ENCODE measurements at regions not wholly inside any gene's neighbourhood (a gene's known extent, or its start where the extent isn't known, plus 50 kb on each side); places are given as distances from the start of the nearest gene placed in this dataset.
"Not testable (repeated sequence)": the region's sequence is repeated elsewhere in the genome, so short reads cannot be mapped to it uniquely, and the experiment has no call there.

DNA sequence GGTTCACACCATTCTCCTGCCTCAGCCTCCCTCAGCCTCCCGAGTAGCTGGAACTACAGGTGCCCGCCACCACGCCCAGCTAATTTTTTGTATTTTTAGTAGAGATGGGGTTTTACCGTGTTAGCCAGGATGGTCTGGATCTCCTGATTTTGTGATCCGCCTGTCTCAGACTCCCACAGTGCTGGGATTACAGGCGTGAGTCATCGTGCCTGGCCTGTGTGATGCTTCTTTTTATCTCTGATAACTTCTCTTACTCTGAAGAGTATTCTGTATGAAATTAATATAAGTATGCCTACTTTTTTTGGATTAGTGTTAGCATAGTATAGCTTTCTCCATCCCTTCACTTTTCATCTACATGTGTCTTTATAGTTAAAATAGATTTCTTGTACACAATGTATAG lies 180.8 kb upstream of the GALNT15 start:
- ATAC-seq, result not testable (repeated sequence)

DNA sequence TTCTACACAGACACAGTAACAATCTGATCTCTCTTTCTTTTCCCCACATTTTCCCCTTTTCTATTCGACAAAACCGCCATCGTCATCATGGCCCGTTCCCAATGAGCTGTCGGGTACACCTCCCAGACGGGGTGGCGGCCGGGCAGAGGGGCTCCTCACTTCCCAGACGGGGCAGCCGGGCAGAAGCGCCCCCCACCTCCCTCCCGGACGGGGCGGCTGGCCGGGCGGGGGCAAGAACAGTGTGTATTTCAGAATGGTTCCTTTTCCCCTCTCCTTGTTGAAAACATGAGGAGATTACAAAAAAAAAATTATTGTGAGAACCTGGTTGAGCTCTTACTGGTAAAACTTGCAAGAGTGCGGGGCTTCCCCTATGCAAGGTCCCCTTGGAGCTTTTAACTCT lies 178.0 kb upstream of the GALNT15 start:
- not testable (repeated sequence) for ATAC-seq

DNA sequence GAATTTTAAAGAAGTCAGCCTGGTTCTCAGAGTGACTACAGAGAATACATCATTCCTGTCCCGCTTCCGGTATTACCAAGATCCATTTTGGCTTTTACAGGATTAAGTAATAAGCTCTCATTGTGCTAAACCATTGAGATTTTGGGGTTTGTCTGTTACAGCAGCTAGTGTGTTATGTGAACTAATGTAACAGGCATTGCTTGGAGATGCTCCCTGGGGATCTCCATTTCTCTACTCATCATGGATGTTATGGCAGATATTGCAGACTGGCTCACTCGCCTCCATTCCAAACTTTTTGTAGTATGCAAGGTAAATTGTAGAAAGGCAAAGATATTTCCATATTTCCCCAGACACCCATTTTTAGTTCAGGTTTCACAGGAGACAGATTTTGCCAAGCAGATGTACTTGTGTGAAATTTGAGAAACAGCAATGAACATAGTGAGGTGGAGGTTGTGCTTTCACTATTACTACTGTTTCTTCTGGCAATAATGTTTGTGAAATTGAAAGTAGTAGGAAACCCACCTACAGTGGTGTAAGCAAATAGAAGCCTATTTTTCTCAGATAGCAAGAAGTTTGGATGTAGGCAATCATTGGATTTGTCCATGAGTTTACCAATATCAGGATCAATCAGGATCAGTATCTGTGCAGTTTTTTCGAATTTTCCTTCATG lies 177.1 kb upstream of the GALNT15 start:
- ATAC-seq, result no peak

DNA sequence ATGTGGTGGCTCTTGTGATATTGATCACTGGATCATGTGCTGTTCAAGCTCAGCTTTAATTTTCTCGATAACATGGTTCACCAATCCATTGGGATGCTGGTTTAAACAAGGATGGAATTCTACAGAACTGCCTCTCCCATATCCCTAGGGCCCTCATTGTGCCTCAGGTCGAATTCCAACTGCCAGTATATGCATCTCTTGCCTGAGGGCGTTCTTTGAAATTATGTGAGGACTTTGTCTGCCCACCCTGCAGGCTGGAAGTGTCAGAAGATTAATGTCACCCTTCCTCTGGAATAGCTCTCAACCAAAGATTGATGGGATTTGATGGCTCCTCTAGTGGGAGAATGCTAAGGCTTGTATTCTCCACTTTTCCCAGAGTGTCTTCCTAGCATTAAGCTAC lies 175.6 kb upstream of the GALNT15 start:
- no peak for ATAC-seq

DNA sequence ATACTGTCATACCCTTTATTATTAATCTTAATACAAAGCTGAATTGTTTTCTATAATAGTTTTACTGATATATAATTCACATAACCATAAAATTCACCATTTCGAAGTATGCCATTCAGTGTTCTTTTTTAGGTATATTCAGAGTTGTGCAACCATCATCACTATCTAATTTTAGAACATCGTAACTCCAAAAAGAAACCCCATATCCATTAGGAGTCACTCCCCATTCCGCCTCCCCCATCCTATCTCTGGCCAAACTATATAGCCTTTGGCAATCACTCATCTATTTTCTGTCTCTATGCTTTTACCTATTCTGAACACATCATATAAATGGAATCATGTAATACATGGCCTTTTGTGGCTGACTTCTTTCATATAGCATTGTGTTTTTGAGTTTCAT lies 169.7 kb upstream of the GALNT15 start:
- ATAC-seq, result no peak

DNA sequence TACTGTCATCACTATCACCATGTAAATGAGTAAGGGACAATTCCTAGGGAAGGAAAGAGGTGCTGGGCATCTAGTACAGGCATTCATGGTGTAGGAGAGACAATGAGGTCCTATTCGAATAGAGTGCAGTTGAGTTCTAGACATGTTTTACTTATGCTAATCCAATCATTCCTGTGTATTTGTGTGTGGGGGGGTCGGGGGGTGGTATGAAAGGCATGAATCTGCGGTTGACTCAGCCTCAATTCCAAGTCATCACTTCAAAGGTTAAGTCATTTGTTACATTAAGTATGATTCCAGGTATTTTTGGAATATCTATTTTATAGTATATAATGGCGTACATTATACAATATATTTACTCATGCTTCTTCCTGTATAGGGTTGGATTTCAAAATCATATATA lies 163.1 kb upstream of the GALNT15 start:
- ATAC-seq, result no peak

DNA sequence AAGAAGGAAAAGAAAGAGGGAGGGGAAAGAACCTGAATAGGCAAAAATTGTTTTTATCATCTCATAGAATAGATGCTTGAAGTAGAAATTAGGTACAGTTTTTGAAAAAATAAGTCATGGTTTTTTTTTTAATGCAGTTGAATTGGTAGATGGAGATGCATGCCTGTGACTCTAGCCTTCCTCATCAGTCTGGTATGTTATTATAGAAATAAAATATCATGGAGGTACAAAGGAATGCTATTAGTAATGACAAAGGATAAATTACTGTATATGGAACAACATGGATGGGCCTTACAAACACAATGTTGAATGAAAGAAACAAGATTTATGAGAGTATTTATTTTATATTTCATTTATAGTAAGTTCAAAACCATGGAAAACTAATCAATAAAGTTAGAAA lies 162.4 kb upstream of the GALNT15 start:
- no peak for ATAC-seq

DNA sequence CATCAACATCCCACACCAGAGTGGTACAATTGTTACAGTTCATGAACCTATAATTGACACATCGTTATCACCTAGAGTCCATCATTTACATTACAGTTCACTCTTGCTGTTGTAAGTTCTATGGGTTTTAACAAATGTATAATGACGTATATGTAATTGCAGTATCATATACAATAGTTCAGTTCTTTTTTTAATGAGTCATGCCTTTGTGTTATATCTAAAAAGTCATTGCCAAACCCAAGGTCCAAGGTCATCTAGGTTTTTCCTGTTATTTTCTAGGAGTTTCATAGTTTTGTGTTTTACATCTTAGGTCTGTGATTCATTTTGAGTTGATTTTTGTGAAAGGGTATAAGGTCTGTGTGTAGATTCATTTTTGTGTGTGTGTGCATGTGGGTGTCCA lies 160.9 kb upstream of the GALNT15 start:
- ATAC-seq, result no peak

DNA sequence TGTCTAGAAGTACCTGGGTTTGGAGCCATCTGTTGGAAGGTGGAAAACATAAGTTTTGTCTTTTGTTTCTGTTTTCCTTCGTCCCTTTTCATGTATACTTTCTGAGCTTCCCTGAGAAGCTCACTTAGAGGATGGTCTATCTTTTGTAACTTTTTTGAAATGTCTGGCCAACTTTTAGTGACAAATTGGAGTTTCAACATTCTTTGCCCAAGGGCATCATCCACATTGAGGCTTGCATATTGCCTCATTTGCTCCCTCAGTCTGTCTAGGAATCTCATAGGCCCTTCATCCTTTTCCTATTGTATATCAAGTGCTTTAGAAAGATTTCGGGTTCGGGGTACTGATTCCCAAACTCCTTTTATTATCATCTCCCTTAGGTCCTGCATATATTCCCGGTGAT lies 152.7 kb upstream of the GALNT15 start:
- not testable (repeated sequence) for ATAC-seq

DNA sequence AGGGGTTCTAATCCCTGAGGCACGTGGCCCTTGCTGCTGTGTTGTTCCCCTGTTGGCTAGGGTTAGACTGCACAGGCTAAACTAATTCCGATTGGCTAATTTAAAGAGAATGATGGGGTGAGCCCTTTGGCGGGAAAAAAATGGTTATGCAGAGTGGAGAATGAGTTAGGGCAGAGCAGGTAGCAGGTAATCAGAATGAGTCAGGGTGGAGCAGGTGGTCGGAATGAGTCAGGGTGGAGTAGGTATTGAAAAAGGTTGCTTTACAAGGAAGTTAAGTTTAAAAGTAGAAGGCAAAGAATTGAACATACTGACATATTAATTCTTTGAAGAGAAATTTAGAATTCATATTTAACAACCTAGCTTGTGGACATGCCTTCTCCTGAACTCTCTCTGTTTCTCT lies 150.6 kb upstream of the GALNT15 start:
- ATAC-seq, result not testable (repeated sequence)

DNA sequence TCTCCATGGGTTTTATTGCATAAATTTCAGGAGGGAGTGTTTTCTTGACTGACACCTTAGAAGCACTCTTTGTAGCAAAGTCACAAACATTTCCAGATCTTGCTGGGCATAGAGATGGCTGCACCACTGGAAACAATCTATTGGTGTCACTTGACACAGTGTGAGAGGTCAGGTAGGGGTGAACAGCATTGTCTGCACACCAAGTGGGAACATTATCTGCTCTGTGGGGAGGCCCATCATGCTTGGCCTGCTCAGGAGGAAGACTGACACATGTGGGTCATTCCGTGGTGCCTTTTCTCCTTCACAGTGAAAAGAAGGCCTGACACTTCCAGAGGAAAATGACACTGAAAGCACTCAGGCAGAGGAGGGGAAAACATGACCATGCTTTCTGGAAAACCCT lies 149.9 kb upstream of the GALNT15 start:
- ATAC-seq, result no peak

DNA sequence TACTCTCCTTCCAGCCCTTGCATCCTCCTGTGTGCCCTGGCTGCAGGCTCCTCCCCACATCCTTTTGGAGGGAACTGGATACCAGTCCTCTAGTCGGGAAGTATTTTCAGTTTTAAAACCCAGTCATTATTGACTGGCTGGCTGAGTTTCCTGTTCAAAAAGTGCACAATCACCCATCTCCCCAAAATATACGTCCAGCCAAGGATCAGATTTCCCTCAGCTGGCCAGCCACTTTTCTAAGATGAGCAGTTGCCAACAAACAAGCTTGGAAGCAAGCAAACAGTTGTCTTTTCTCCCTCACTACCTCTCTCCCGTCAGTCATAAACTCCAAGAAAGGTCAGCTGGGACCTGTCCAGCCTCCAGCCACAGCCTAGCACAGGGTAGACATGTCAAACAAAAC lies 147.7 kb upstream of the GALNT15 start:
- ATAC-seq, result no peak

DNA sequence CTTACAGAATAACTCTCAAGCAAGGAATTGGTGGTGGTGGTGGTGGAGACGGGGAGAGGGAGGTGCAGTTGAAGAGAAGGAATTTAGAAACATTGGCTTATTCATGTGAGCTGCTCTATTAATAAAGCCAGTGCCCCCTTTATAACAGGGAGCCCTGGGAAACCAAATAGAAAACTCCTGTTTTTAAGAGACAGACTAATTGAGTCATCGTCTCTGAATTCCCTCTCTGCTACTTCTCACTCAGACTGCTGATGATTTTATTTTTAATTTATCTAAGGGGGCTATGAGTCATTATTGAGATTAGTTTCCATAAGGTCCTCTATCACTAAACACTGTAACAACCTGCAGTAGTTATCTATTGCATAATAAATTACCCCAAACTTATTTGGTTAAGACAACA lies 145.9 kb upstream of the GALNT15 start:
- no peak for ATAC-seq

DNA sequence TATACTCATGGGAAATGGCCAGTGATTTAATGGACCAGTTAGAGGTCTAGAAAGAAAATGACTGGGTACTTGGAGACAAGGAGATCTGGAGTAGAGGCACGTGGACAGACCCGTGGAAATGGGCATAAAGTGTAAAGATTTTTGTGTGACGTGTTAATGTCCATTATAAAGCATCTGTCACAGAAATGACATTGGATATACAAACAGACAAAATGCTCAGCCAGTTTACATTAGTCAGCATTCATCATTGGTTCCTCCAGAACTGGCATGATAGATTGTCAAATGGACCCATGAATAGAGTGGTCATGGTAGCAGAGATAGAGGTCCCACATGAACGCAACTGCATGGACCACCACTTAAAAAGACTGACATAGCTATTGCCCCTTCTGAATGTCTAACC lies 144.1 kb upstream of the GALNT15 start:
- no peak for ATAC-seq

DNA sequence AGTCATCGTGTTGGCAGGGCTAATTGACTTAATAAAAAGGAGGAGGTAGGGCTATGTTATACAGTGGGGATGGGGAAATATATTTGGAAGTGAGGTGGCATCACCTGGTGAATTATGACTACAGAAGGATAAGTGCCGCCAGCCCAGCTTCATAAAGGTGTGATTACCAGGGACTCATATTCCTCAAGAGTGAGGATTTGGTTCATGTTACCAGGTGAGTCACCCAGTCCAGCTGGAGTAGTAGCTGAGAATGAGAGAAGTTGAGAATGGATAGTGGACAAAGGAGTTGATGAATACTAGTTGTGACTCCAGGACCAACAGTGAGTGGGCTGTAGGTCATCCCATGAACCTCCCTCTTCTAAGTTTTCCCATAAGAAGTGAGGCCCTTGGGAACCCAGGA lies 143.0 kb upstream of the GALNT15 start:
- no peak for ATAC-seq

DNA sequence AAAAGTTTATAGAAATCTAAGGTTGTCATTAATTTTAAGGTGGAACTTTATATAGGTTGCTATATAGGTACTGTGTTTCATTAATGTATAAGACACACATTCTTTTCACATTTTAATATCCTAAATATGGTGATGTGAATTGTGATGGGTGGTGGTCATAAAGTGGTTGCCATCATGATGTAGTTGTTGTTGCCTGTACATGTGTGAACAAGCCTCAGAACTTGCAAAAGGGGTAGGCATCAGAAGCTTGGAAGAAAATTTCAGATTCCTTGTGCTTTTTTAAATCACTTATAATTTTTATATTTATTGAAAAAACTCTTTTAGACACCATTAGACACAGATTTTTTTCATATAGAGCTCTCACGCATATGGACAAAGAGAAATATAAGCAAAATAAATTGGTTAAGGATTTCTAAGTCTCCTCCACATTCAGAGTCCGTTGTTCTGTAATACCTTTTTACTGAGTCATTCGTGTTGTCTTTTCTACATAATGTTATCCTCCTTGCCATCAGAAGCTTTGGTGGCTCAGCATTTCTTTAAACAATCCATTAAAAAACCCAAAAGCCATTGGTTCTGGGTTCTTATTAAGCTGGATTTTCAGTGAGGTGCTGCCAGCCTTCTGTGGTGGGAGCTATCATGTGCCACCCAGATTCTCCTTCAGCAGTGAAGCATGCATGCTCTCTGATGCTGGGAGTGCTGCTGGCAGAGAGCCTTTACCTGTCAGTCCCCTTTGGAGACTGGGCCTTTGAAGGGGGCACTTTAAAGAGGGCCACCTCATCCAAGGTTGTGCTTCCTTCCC lies 140.4 kb upstream of the GALNT15 start:
- ATAC-seq, result no peak

DNA sequence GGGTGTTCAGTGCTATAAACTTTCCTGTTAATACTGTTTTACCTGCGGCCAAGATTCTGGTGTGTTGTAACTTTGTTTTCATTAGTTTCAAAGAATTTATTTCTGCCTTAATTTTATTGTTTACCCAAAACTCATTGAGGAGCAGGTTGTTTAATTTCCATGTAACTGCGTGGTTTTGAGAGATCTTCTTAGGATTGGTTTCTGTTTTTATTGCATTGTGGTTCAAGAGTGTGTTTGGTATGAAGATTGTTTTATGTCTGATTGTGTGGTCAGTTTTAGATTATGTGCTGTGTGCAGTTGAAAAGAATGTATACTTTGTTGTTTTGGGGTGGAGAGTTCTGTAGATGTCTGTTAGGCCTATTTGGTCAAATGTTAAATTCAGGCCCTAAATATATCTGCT lies 133.5 kb upstream of the GALNT15 start:
- no peak for ATAC-seq

DNA sequence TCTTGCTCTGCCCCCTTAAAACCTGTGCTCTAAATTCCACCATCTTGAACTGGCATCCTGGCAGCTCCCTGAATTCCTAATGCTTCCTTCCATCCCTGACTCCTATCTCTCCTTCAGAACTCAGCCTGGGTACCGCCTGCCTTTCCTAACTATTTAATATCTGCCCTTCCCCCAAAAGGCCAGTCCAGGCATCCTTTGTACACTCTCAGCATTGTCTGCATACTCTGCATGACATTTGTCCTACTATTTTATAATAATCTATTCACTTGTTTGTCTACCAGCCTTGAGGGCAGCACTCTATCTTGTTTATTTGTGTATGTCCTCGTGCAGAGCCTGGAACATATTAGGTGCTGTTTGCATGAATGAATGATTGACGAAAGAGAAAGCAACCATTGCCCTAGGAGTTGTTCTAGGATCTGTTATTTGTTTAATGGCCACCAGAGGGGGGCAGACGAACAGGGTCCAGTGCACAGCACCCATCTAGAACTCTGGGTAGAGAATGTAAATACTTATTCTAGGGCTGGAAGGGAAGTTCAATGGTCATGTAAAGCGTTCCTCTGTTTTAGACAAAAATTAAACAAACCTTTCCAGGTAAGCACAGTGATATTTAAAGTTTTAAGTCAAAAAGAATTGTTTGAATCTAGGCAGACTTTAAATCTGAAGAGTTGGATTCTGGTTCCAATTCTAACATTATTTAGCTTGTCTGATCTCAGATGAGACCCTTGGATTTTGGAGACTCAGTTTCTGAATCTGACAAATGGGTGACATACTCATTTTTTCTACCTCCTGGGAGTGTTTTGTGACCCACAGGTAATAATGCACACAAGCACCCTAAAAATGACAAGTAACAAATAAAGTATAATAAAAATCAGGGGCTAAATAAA lies 125.8 kb upstream of the GALNT15 start:
- ATAC-seq, result peak; percentile 90

DNA sequence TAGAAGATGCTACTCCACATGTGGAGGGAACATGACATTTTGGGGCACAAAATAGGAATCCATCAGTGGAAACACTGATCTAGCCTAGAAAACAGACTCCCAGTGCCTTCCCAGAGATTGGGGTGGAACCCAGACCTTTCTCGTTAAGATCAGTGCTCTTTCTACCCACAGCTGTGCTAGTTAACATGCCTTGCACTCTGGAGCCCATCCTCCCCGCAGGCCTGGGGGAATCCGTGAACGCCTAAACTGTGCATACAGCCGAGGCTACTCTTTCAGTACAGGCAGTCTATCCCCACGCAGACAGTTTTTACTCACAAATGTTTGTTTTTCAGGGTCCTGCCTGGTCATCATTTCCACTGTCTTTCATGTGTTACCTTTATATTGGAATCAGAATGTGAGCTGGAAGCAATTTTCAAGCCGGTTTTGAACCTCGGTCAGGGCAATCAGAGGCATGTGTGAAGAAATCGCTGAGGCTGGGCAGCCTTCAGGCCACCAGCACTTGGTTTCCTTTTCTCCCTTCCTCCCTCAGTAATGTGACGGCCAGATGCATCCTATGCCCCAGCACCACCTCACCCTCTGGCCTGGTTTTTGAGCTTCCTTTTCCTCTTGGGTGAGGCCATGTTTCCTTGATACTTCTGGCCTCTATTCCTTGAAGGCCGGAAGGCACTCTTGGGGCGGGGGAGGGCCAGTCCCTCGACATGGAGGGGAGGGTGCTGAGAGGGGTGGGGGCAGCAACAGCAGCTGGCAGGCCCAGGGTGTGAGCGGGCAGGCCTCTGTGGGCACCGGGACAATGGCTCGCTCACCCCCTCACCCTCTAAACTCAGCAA lies 123.6 kb upstream of the GALNT15 start:
- ATAC-seq, result peak; percentile 46

DNA sequence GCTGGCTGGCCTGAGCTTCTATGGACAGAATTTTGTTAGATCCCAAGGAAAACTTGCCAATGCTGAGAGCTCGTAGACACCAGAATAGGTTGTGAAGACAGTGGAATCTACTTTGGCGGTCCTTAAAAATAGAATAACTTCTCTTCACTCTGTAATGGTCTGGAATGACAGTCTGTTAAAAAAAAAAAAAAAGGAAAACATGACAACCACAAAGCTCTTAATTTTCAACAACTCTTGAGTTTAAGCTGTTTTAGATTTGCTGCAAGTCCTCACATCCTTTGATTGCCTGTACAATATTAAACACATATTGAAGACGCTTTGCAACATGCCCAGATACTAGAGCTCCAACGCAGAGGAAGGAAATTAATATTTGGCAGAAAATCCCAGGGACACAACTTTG lies 122.8 kb upstream of the GALNT15 start:
- no peak for ATAC-seq

DNA sequence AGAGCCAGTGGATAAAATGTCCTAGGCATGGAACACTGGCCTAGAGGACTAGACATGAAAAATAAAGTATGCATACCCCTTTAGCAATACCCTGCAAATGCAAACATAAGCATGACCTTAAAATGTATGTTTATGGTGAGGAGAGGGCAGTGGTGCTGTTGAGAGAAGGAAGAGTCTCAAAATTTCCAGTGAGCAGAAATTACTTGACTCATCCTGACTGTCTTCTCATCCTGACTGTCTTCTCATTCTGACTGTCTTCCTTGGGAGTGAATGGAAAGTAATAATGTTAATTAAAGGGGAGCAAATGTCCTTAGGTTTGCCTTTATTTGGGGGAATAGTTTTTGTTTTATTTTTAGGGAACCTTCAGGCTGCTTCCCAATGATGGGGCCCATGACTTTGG lies 121.5 kb upstream of the GALNT15 start:
- no peak for ATAC-seq

DNA sequence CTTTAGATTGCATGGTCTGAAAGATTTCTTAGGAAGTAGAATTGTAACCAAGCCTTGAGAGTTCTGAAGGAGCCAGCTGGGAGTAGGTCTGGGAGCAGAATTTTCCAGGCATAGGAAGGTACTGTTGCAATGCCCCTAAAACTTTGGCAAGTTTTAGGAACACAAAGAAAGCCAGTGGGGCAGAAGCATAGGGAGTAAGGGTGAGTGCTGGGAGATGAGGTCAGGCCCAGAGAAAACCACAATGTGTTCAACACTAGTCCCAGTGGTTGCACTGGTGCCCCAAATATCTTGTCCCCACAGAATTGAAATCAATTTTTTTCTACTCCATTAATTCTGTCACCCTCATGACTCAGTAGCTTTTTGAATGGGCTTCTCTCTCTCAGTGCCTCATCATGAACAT lies 120.7 kb upstream of the GALNT15 start:
- ATAC-seq, result no peak
